GM23338 (cell line): ENCODE measurements at regions not wholly inside any gene's neighbourhood (a gene's known extent, or its start where the extent isn't known, plus 50 kb on each side); places are given as distances from the start of the nearest gene placed in this dataset.

ENCODE experiments used
- ATAC-seq: fragments of 200-7000 bp; cut with Tn5 transposase; 3 replicates; pipeline ENCODE4 v1.9.1; 2020
- DNase-seq: peaks from one replicate; pipeline ENCODE4 v3.0.0-alpha.2; 2015; ENCODE audit warnings: low spot score
- H2AFZ ChIP-seq: fragments of 200-600 bp; sonication (generic); 2 replicates; pipeline ENCODE4 v1.8.0; 2016; ENCODE audit warnings: antibody characterized with exemption, mild to moderate bottlenecking, moderate library complexity
- H3F3A ChIP-seq: fragments of 200-600 bp; sonication (generic); replicated peaks from 2 replicates; pipeline ENCODE4 v1.8.0; 2017; ENCODE audit warnings: antibody characterized with exemption, mixed run types, low read depth
- H3K27ac ChIP-seq: fragments of 200-600 bp; sonication (generic); 2 replicates; pipeline ENCODE4 v1.6.1; 2016; ENCODE audit warnings: low read depth
- H3K27me3 ChIP-seq: fragments of 200-600 bp; sonication (generic); 2 replicates; pipeline ENCODE4 v1.8.0; 2016; ENCODE audit warnings: mild to moderate bottlenecking, mixed run types, moderate library complexity; ENCODE audit not compliant: insufficient read depth
- H3K36me3 ChIP-seq: fragments of 200-600 bp; sonication (generic); 2 replicates; pipeline ENCODE4 v1.8.0; 2016; ENCODE audit warnings: mild to moderate bottlenecking; ENCODE audit not compliant: insufficient read depth
- H3K4me1 ChIP-seq: fragments of 200-600 bp; sonication (generic); 2 replicates; pipeline ENCODE4 v1.8.0; 2016; ENCODE audit warnings: mild to moderate bottlenecking, moderate library complexity; ENCODE audit not compliant: insufficient read depth
- H3K4me2 ChIP-seq: fragments of 200-600 bp; sonication (generic); 2 replicates; pipeline ENCODE4 v1.7.1; 2017; ENCODE audit warnings: mixed run types
- H3K4me3 ChIP-seq: fragments of 200-600 bp; sonication (generic); 2 replicates; pipeline ENCODE4 v1.6.1; 2016; ENCODE audit warnings: mixed run types
- H3K79me2 ChIP-seq: fragments of 200-600 bp; sonication (generic); replicated peaks from 2 replicates; pipeline ENCODE4 v1.8.0; 2017; ENCODE audit warnings: mild to moderate bottlenecking; ENCODE audit not compliant: insufficient read depth
- H3K9me2 ChIP-seq: fragments of 200-600 bp; sonication (generic); 2 replicates; pipeline ENCODE4 v1.8.0; 2017; ENCODE audit not compliant: insufficient read depth
- H4K20me1 ChIP-seq: fragments of 200-600 bp; sonication (generic); replicated peaks from 2 replicates; pipeline ENCODE4 v1.8.0; 2017; ENCODE audit warnings: mild to moderate bottlenecking; ENCODE audit not compliant: insufficient read depth
- H3K27ac Mint-ChIP-seq: 2 replicates; pipeline ENCODE4 v1.8.0; 2020; ENCODE audit warnings: inconsistent platforms, mild to moderate bottlenecking, moderate library complexity, mixed read lengths
- H3K27me3 Mint-ChIP-seq: 3 replicates; pipeline ENCODE4 v1.8.0; 2022; ENCODE audit warnings: low read depth, mild to moderate bottlenecking, moderate library complexity, mixed read lengths, inconsistent platforms; ENCODE audit not compliant: insufficient read depth, poor library complexity
- H3K36me3 Mint-ChIP-seq: 3 replicates; pipeline ENCODE4 v1.8.0; 2021; ENCODE audit warnings: low read depth, mild to moderate bottlenecking, inconsistent platforms, moderate library complexity, mixed read lengths
- H3K4me1 Mint-ChIP-seq: 3 replicates; pipeline ENCODE4 v1.8.0; 2020; ENCODE audit warnings: mild to moderate bottlenecking, inconsistent platforms, mixed read lengths
- H3K4me3 Mint-ChIP-seq: 3 replicates; pipeline ENCODE4 v1.8.0; 2021; ENCODE audit warnings: moderate library complexity, mild to moderate bottlenecking, inconsistent platforms, mixed read lengths
- H3K9me3 Mint-ChIP-seq: 3 replicates; pipeline ENCODE4 v1.8.0; 2020; ENCODE audit warnings: moderate library complexity, mild to moderate bottlenecking, inconsistent platforms, mixed read lengths
- CREB1 ChIP-seq: fragments of 250-450 bp; sonication (Bioruptor Pico); IDR thresholded peaks from 2 replicates; pipeline ENCODE4 v1.5.0; 2020; ENCODE audit warnings: low read depth, mild to moderate bottlenecking, moderate library complexity
- EZH2 ChIP-seq: fragments of 200-600 bp; sonication (generic); IDR thresholded peaks from one replicate; pipeline ENCODE4 v1.8.0; 2017; ENCODE audit warnings: antibody characterized with exemption, mild to moderate bottlenecking, low read depth; ENCODE audit not compliant: unreplicated experiment
- EZH2phosphoT487 ChIP-seq: fragments of 200-600 bp; sonication (generic); IDR thresholded peaks from one replicate; pipeline ENCODE4 v1.8.1; 2018; ENCODE audit warnings: antibody characterized with exemption; ENCODE audit not compliant: unreplicated experiment
- JUNB ChIP-seq: IDR thresholded peaks from one replicate; pipeline ENCODE4 v1.6.1; 2016; ENCODE audit warnings: antibody characterized with exemption; ENCODE audit not compliant: unreplicated experiment
- POLR2AphosphoS5 ChIP-seq: IDR thresholded peaks from 2 replicates; pipeline ENCODE4 v1.6.1; 2016; ENCODE audit warnings: antibody characterized with exemption, low read depth
- REST ChIP-seq: IDR thresholded peaks from one replicate; pipeline ENCODE4 v1.6.1; 2018; ENCODE audit warnings: antibody characterized with exemption; ENCODE audit not compliant: unreplicated experiment
- ZNF114 ChIP-seq: fragments of 250-450 bp; sonication (Bioruptor Pico); IDR thresholded peaks from 2 replicates; pipeline ENCODE4 v1.5.0; 2020; ENCODE audit warnings: mild to moderate bottlenecking, moderate library complexity
- TF ChIP-seq, protein P1 (sequence below): IDR thresholded peaks from 2 replicates; pipeline ENCODE4 v1.6.1; 2016; ENCODE audit warnings: antibody characterized with exemption
- TF ChIP-seq, protein P2 (sequence below): fragments of 250-450 bp; sonication (Bioruptor Pico); IDR thresholded peaks from 2 replicates; pipeline ENCODE4 v1.5.0; 2020; ENCODE audit warnings: mild to moderate bottlenecking, moderate library complexity

GRCh38 chr4:187478292-187479140 is 517.1 kb upstream of the ZFP42 start:
- H3K27ac Mint-ChIP-seq: no peak overlapping the region
- H3K4me1 Mint-ChIP-seq: peaks cover 5% of the 10 kb centered on the region; the same call in 2 of the 3 replicates
- Histone ChIP-seq H4K20me1 (no peaks in the 10 kb centered on the region; the same call in 1 of the 2 replicates), H2AFZ (no peak overlapping the region), H3K4me3 (no peak overlapping the region), H3K79me2 (no peaks in the 10 kb centered on the region), H3K36me3 (no peaks in the 10 kb centered on the region), H3K27me3 (no peaks in the 10 kb centered on the region), H3K27ac (no peak overlapping the region), H3K9me2 (no peaks in the 10 kb centered on the region), H3K4me2 (no peak overlapping the region), H3K4me1 (no peaks in the 10 kb centered on the region), H3F3A (no peaks in the 10 kb centered on the region)
- no peak for ATAC-seq
- no peaks in the 10 kb centered on the region for H3K9me3 Mint-ChIP-seq
- no peaks in the 10 kb centered on the region for H3K36me3 Mint-ChIP-seq
- no peaks in the 10 kb centered on the region for H3K27me3 Mint-ChIP-seq
- H3K4me3 Mint-ChIP-seq: no peak overlapping the region
- TF ChIP-seq ZNF114 (CRISPR knock-in tag) (no peak), REST (no peak), EZH2phosphoT487 (no peak), EZH2 (no peak), CREB1 (CRISPR knock-in tag) (no peak), POLR2AphosphoS5 (no peak), JUNB (no peak)
- TF ChIP-seq, protein P1, sequence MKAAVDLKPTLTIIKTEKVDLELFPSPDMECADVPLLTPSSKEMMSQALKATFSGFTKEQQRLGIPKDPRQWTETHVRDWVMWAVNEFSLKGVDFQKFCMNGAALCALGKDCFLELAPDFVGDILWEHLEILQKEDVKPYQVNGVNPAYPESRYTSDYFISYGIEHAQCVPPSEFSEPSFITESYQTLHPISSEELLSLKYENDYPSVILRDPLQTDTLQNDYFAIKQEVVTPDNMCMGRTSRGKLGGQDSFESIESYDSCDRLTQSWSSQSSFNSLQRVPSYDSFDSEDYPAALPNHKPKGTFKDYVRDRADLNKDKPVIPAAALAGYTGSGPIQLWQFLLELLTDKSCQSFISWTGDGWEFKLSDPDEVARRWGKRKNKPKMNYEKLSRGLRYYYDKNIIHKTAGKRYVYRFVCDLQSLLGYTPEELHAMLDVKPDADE: no peak
- TF ChIP-seq, protein P2, sequence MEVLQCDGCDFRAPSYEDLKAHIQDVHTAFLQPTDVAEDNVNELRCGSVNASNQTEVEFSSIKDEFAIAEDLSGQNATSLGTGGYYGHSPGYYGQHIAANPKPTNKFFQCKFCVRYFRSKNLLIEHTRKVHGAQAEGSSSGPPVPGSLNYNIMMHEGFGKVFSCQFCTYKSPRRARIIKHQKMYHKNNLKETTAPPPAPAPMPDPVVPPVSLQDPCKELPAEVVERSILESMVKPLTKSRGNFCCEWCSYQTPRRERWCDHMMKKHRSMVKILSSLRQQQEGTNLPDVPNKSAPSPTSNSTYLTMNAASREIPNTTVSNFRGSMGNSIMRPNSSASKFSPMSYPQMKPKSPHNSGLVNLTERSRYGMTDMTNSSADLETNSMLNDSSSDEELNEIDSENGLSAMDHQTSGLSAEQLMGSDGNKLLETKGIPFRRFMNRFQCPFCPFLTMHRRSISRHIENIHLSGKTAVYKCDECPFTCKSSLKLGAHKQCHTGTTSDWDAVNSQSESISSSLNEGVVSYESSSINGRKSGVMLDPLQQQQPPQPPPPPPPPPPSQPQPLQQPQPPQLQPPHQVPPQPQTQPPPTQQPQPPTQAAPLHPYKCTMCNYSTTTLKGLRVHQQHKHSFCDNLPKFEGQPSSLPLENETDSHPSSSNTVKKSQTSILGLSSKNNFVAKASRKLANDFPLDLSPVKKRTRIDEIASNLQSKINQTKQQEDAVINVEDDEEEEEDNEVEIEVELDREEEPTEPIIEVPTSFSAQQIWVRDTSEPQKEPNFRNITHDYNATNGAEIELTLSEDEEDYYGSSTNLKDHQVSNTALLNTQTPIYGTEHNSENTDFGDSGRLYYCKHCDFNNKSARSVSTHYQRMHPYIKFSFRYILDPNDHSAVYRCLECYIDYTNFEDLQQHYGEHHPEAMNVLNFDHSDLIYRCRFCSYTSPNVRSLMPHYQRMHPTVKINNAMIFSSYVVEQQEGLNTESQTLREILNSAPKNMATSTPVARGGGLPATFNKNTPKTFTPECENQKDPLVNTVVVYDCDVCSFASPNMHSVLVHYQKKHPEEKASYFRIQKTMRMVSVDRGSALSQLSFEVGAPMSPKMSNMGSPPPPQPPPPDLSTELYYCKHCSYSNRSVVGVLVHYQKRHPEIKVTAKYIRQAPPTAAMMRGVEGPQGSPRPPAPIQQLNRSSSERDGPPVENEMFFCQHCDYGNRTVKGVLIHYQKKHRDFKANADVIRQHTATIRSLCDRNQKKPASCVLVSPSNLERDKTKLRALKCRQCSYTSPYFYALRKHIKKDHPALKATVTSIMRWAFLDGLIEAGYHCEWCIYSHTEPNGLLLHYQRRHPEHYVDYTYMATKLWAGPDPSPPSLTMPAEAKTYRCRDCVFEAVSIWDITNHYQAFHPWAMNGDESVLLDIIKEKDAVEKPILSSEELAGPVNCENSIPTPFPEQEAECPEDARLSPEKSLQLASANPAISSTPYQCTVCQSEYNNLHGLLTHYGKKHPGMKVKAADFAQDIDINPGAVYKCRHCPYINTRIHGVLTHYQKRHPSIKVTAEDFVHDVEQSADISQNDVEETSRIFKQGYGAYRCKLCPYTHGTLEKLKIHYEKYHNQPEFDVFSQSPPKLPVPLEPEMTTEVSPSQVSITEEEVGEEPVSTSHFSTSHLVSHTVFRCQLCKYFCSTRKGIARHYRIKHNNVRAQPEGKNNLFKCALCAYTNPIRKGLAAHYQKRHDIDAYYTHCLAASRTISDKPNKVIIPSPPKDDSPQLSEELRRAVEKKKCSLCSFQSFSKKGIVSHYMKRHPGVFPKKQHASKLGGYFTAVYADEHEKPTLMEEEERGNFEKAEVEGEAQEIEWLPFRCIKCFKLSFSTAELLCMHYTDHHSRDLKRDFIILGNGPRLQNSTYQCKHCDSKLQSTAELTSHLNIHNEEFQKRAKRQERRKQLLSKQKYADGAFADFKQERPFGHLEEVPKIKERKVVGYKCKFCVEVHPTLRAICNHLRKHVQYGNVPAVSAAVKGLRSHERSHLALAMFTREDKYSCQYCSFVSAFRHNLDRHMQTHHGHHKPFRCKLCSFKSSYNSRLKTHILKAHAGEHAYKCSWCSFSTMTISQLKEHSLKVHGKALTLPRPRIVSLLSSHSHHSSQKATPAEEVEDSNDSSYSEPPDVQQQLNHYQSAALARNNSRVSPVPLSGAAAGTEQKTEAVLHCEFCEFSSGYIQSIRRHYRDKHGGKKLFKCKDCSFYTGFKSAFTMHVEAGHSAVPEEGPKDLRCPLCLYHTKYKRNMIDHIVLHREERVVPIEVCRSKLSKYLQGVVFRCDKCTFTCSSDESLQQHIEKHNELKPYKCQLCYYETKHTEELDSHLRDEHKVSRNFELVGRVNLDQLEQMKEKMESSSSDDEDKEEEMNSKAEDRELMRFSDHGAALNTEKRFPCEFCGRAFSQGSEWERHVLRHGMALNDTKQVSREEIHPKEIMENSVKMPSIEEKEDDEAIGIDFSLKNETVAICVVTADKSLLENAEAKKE (CRISPR knock-in tag): no peak
- DNase-seq: no peak
